IPS DF 6.9 (cell line): ENCODE measurements at regions not wholly inside any gene's neighbourhood (a gene's known extent, or its start where the extent isn't known, plus 50 kb on each side); places are given as distances from the start of the nearest gene placed in this dataset.

Source experiments
- DNase-seq: peaks from one replicate; pipeline ENCODE4 v3.0.0-alpha.2; 2013; ENCODE audit warnings: low read depth, low spot score
- H3K27ac ChIP-seq: one replicate; pipeline ENCODE4 v1.5.1; 2013; ENCODE audit warnings: low read length, control low read depth
- H3K27me3 ChIP-seq: 2 replicates; pipeline ENCODE4 v1.6.1; 2013; ENCODE audit warnings: mild to moderate bottlenecking, low read length; ENCODE audit not compliant: control insufficient read depth, insufficient read depth
- H3K36me3 ChIP-seq: 2 replicates; pipeline ENCODE4 v1.6.1; 2013; ENCODE audit warnings: low read length; ENCODE audit not compliant: control insufficient read depth, insufficient read depth
- H3K4me1 ChIP-seq: 2 replicates; pipeline ENCODE4 v1.6.1; 2013; ENCODE audit warnings: low read length; ENCODE audit not compliant: control insufficient read depth, insufficient read depth
- H3K4me3 ChIP-seq: 2 replicates; pipeline ENCODE4 v1.5.1; 2013; ENCODE audit warnings: mild to moderate bottlenecking, low read length
- H3K9me3 ChIP-seq: 2 replicates; pipeline ENCODE4 v1.6.1; 2013; ENCODE audit warnings: low read length, inconsistent platforms; ENCODE audit not compliant: control insufficient read depth, insufficient read depth
- WGBS: extraction: QIAGEN DNeasy Blood & Tissue Kit; methylation state at CpG from one replicate; pipeline ENCODE4 v1.1.7; 2013; ENCODE audit warnings: mixed read lengths, missing lambda C conversion rate; ENCODE audit not compliant: insufficient read length, insufficient coverage; 5-methylcytosine and 5-hydroxymethylcytosine counted together

- no peaks in the 10 kb centered on the region for H3K36me3 ChIP-seq
- H3K4me1 ChIP-seq, result no peaks in the 10 kb centered on the region
- H3K27me3 ChIP-seq, result no peaks in the 10 kb centered on the region
- no peak overlapping the region for H3K27ac ChIP-seq
- no peak overlapping the region for H3K4me3 ChIP-seq
- DNase-seq, result no peak
- H3K9me3 ChIP-seq, result no peaks in the 10 kb centered on the region
Observed at GRCh38 chr6:84508981-84509380, 255.4 kb downstream of the TBX18 start.

GRCh38 chr6:84508334-84508733 lies 256.1 kb downstream of the TBX18 start:
- Histone ChIP-seq H3K4me1 (no peaks in the 10 kb centered on the region), H3K27me3 (no peaks in the 10 kb centered on the region), H3K4me3 (no peak overlapping the region), H3K36me3 (no peaks in the 10 kb centered on the region), H3K27ac (no peak overlapping the region), H3K9me3 (no peaks in the 10 kb centered on the region)
- DNase-seq, result no peak

GRCh38 chr6:84504025-84504424 lies 260.4 kb downstream of the TBX18 start:
- Histone ChIP-seq H3K27ac (no peak overlapping the region), H3K9me3 (no peaks in the 10 kb centered on the region), H3K27me3 (no peaks in the 10 kb centered on the region), H3K4me3 (no peak overlapping the region), H3K4me1 (no peaks in the 10 kb centered on the region; the same call in 1 of the 2 replicates), H3K36me3 (no peaks in the 10 kb centered on the region)
- no peak for DNase-seq
- WGBS, result no CpG with 5 or more reads among the region's 2 CpGs

DNA sequence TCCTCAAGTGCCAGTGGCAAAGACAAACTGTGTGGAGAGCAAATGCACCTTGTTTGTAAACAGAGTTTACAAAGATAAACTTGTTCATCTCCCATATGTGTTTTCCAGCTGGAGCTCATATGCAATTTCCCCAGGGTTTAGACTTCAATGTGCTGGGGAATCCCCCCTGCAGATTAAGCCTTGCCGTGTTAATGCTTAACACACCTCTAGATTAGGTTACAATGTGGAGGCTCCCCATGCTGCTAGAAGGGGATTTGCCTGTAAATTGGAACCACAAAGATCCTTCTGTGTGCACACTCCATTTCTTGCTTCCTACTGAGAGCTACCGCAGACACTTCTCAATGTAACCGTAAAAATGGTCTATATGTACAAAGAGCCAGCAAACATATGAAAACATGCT lies 263.1 kb downstream of the TBX18 start:
- Histone ChIP-seq H3K27ac (no peak overlapping the region), H3K4me3 (no peak overlapping the region), H3K27me3 (no peaks in the 10 kb centered on the region), H3K4me1 (no peaks in the 10 kb centered on the region; the same call in 1 of the 2 replicates), H3K36me3 (no peaks in the 10 kb centered on the region), H3K9me3 (no peaks in the 10 kb centered on the region)
- no peak for DNase-seq
- no CpG with 5 or more reads among the region's 3 CpGs for WGBS

DNA sequence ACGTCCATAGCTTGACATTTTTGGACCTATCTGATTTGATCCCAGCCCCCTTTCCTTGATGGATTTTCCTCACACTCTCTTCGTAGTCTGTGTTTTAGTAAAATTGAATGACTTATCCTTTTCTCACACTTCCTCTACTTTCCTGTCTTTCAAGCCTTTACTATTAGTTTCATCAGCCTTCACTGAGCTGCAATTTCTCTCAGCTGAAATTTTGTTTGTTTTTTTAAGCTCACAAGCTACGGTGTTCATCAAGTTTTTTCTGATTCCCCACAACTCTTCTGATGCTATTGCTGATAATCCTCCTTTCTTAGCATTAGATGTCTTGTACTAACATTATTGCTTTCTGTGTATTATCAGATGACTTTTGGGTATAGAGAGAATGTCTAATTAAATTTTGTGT lies 263.7 kb downstream of the TBX18 start:
- Histone ChIP-seq H3K36me3 (no peaks in the 10 kb centered on the region), H3K4me3 (no peak overlapping the region), H3K4me1 (no peaks in the 10 kb centered on the region; the same call in 1 of the 2 replicates), H3K9me3 (no peaks in the 10 kb centered on the region), H3K27me3 (no peaks in the 10 kb centered on the region), H3K27ac (no peak overlapping the region)
- DNase-seq, result no peak
- no CpG with 5 or more reads among the region's 3 CpGs for WGBS

GRCh38 chr6:84498905-84499304 lies 265.5 kb downstream of the TBX18 start:
- WGBS, result no CpG with 5 or more reads among the region's 2 CpGs
- Histone ChIP-seq H3K27me3 (no peaks in the 10 kb centered on the region), H3K9me3 (no peaks in the 10 kb centered on the region), H3K4me1 (no peaks in the 10 kb centered on the region; the same call in 1 of the 2 replicates), H3K27ac (no peak overlapping the region), H3K36me3 (no peaks in the 10 kb centered on the region), H3K4me3 (no peak overlapping the region)
- no peak for DNase-seq

DNA sequence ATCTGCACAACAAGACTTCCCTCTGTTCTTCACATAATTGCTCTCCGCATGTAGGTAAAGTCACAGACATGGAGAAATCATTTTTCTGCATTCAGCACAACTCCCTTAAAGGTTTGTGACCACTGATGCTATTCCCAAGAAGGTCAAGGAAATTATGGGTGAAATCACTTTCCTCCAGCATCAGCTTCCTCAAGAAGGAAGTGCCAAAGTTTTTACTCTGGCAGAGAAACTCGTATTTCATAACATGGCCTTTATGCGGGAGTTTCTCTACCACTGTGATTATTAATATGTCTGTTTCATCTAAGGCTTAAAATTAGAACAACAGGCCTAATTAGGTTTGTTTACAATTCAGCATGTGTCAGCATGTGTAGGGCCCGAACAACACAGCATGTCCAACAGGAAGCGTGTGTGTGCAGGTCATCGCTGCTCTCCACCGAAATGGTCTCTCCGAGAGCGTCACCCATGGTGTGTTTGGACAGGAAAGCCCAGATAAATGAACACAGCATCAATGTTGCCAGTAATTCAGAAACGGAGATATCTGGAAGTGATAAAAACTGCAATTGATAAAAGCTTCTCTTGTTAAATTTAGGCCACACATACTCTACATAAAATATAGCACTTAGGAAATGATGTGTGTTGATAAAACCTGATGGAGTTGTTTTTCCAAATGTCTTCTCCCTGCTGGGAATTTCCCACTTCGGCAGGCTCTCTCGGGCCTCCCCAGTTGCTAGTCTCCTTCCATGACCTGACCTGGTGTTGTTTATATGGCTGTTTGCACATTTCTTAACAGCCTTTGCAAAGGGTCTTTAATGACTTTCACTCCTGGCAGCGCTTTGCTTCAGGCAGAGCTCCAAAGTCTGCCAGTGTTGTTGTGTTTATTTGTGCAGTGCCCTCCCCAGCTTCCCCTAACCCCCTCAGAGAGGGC lies 265.1 kb upstream of the CEP162 start:
- Histone ChIP-seq H3K9me3 (no peaks in the 10 kb centered on the region), H3K36me3 (no peaks in the 10 kb centered on the region), H3K4me1 (no peaks in the 10 kb centered on the region), H3K4me3 (no peak overlapping the region), H3K27me3 (no peaks in the 10 kb centered on the region), H3K27ac (no peak overlapping the region)
- WGBS, result no CpG with 5 or more reads among the region's 13 CpGs
- no peak for DNase-seq

DNA sequence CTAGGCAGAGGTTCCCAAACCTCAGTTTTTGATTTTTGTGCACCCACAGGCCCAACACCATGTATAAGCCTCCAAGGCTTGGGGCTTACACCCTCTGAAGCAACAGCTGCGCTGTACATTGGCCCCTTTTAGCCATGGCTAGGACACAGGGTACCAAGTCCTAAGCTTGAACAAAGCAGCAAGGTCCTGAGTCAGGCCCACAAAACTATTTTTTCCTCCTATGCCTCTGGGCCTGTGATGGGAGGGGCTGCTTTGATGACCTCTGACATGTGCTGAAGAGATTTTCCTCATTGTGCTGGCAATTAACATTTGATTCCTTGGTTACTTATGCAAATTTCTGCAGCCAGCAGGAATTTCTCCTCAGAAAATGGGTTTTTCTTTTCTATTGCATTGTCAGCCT lies 262.2 kb upstream of the CEP162 start:
- Histone ChIP-seq H3K4me3 (no peak overlapping the region), H3K27me3 (no peaks in the 10 kb centered on the region), H3K9me3 (no peaks in the 10 kb centered on the region), H3K4me1 (no peaks in the 10 kb centered on the region), H3K27ac (no peak overlapping the region), H3K36me3 (no peaks in the 10 kb centered on the region)
- no CpG with 5 or more reads among the region's 1 CpG for WGBS
- no peak for DNase-seq

DNA sequence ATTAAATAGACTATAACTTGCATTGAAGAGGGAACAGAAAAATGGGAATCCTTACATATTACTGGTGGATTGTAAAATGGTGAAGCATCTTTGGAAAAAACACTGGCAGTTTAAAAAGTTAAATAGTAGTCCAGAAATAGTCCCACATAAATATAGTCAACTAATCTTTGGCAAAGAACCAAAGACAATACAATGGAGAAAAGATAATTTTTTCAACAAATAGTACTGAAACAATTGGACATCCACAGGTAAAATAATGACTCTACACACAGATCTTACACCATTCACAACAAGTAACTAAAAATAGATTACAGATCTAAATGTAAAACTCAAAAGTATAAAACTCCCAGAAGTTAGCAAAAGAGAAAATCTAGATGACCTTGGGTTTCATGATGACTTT lies 259.1 kb upstream of the CEP162 start:
- H3K4me3 ChIP-seq, result no peak overlapping the region
- H3K36me3 ChIP-seq, result no peaks in the 10 kb centered on the region
- DNase-seq, result no peak
- H3K9me3 ChIP-seq, result no peaks in the 10 kb centered on the region
- H3K27me3 ChIP-seq, result no peaks in the 10 kb centered on the region
- H3K27ac ChIP-seq, result no peak overlapping the region
- no peaks in the 10 kb centered on the region for H3K4me1 ChIP-seq

GRCh38 chr6:84469144-84469543 lies 241.7 kb upstream of the CEP162 start:
- H3K27ac ChIP-seq, result no peak overlapping the region
- WGBS, result no CpG with 5 or more reads among the region's 1 CpG
- no peaks in the 10 kb centered on the region for H3K27me3 ChIP-seq
- DNase-seq, result no peak
- H3K9me3 ChIP-seq, result no peaks in the 10 kb centered on the region
- H3K4me1 ChIP-seq, result no peaks in the 10 kb centered on the region
- H3K36me3 ChIP-seq, result no peaks in the 10 kb centered on the region
- no peak overlapping the region for H3K4me3 ChIP-seq

- Histone ChIP-seq H3K36me3 (no peaks in the 10 kb centered on the region), H3K27ac (no peak overlapping the region), H3K9me3 (no peaks in the 10 kb centered on the region), H3K4me3 (no peak overlapping the region), H3K27me3 (no peaks in the 10 kb centered on the region), H3K4me1 (no peaks in the 10 kb centered on the region)
- no peak for DNase-seq
Observed at GRCh38 chr6:84467296-84467695, 239.9 kb upstream of the CEP162 start.
